Activated CD4-positive, alpha-beta T cell treated with anti-CD3 and anti-CD28 coated beads, Interleukin-2, amount 50 U/mL, for 4 hours (primary cell): ENCODE measurements at regions not wholly inside any gene's neighbourhood (a gene's known extent, or its start where the extent isn't known, plus 50 kb on each side); places are given as distances from the start of the nearest gene placed in this dataset.
"Not testable (repeated sequence)": the region's sequence is repeated elsewhere in the genome, so short reads cannot be mapped to it uniquely, and the experiment has no call there.

Experiments used
- DNase-seq, 2 experiments: peaks; one replicate each; pipeline ENCODE4 v3.0.0-alpha.2; 2020

DNA sequence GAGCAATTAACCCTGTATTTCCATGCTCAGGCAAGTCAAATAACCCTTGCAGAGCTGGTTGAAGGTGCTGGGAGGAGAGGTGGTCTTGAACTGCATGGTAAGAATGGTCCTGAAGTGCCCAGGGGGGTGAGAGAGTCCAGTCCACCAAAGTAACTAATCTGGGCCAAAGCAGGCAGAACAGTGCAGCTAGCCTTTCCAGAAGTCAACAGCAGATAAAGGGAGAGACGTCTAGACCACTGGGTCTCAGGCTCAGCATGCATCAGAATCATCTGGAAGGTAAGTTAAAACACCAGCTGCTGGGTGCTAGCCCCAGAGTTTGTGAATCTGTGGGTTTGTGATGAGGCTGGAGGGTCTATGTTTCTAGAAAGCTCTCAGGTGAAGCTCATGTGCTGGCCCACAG lies 232.3 kb upstream of the ECI2 start:
- DNase-seq: no peak

DNA sequence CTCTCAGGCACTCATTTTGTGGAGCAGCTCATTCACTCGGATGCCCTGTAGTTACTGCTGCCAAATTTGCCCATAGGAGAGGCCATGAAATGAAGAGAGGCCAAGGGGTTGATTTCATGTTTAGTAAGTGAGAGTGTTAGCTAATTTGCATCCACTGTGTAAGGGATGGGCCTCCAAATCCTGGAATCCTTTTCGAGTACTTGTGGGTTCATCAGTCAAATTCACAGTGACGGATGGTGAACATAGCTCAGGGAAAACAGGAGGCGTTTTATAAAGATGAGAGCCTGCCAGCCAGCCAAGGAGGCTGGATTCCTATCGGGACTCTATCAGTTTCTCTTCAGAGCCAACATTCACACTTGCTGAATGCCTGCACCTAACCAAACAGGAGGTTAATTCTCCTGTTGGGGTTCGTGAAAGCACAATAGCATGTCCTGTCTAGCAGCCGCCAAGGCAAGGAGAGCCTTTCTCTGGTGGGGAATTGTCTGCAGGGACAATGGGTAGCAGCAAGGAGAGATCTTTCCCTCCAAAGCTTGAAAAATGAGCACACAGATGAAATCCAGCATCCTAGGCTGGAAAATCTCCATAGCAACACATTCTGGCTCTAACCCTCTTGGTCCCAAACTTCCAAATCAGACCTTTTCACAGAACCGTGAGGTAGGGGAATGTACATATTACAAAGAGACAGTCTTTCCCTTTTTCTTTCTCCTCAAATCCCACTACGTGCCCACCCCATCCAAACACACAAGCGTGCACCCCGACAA lies 231.4 kb upstream of the ECI2 start:
- no peak for DNase-seq

DNA sequence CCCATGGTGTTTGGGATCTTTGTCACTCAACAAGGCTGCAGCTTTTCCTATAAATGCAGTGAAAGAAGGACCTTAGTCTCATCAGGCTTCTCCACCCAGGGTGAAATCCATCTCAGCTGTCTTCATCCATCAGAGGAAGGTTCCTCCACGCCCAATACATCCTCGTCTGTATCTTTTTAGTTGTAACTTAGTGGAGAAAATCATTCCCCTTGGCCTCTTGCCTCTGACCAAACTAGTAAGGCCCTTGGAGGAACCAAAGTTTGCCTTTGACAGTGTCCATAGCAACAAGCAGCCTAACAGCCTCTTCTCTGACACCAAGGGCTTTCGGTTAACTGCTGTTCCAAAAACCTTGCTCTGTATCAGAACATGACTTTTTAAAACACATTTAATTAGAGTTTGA lies 230.3 kb upstream of the ECI2 start:
- DNase-seq: no peak

DNA sequence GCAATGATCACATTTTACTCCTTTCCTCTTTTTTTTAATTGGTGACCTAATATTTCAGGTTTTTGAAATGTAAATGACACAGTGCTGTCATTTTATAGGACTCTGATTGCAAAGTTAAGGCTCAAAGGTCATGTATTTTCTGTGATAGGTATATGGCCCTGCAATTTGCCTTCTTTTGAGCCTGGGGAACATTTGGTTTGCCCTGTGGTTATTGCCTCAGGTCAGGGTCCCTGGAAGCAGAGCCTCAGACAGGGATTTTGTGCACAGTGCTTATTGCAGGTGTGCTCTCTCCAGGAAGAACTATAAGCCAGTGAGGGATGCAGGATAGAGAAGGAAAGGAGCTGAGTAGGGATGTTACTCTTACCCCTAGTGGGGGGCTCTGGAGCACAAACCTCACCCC lies 229.3 kb upstream of the ECI2 start:
- DNase-seq: no peak

DNA sequence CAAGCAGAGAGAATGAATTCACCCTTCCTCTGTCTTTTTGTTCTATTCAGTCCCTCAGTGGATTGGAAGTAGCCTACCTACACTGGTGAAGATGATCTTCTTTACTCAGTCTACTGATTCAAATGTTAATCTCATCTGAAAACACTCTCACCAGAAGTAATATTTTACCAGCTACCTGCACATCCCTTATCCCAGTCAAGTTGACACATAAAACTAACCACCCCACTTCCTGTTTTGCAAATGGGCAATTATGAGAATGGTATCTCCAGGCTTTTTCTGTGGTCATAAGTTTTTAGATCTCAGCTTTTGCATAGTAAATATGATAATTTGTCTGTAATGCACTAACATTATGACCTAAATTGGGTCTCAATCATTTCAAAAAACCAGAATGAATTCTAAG lies 228.8 kb upstream of the ECI2 start:
- no peak for DNase-seq

DNA sequence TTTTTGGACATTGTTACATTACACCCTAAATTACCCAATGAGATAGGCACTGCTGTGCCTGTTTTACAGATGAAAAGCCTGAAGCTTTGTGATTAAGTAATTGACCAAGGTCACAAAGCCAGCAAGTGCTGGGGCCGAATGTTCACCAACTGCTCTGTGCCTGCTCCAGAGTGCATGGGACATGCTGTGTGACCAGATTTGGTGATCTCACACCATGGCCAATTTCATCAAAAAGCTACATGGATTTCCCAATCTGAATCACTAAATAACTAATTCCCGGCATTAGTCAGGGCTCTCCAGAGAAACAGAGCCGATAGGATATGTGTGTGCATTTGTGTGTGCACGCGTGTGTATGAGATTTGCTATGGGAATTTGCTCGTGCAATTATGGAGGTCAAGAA lies 228.3 kb upstream of the ECI2 start:
- DNase-seq: no peak

DNA sequence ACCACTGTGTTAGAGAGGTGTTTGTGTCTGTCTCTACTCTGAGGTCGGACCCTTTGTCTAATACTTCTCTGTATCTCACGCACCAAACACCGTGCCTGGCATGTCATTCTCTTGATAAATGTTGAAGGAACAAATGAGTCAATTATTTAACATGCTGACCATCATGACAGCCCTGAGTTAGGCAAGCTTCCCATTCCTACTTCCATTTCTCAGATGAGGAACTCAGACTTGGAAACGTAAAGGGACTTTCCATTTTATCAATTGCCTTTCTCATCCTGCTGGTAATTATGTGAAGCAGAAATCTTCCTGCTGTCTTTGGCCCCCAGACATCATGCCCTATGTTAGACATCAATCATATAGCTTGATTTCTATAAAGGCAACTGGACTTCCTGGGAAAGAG lies 227.0 kb upstream of the ECI2 start:
- no peak for DNase-seq

DNA sequence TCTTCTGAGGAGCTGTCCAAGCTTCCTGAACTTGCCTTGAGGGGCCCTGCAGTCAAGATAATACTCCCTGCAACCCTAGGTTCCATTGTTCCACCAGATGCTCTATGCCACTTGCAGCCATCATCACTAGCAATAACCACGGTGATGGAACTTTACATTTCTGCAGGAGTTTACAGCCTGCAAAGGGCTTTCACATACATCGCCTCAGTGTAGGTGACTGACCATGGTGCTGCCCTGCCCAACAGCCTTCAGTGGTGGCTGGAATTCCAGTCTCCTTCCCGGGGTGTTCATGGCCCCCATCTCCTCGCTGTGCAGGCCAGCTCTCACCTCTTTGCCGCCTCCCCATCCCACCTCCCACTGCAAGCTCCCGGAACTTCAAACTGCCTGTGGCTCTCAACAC lies 225.5 kb upstream of the ECI2 start:
- DNase-seq: no peak

DNA sequence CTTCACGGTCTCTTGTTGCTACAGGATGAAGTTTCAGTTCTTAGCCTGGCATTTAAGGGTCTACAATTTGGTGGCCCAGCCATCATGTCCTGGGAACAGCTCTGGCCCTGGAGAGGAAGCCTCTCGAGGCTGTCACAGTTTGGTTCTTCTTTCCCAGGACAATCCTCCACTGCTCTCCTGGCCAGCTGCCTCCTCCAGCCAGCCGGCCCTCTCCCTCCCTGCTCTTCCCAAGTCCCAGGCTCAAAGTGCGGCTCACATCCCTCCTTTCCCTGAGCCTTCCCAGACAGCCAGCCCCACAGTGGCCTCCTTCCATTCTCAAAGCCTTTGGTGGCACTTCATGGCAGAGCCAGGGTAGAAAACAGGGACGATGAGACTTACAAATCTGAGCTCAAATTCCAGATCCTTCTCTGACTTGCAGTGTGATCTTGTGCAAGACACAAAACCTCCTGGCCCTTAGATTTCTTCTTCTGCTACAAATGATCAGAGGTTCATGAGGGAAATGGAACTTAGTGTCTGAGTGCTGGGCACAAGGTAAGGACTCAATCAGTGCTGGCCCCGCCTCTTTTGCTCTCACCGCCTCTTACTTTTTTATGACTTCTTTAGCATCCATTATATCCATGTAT lies 223.8 kb upstream of the ECI2 start:
- DNase-seq: no peak

DNA sequence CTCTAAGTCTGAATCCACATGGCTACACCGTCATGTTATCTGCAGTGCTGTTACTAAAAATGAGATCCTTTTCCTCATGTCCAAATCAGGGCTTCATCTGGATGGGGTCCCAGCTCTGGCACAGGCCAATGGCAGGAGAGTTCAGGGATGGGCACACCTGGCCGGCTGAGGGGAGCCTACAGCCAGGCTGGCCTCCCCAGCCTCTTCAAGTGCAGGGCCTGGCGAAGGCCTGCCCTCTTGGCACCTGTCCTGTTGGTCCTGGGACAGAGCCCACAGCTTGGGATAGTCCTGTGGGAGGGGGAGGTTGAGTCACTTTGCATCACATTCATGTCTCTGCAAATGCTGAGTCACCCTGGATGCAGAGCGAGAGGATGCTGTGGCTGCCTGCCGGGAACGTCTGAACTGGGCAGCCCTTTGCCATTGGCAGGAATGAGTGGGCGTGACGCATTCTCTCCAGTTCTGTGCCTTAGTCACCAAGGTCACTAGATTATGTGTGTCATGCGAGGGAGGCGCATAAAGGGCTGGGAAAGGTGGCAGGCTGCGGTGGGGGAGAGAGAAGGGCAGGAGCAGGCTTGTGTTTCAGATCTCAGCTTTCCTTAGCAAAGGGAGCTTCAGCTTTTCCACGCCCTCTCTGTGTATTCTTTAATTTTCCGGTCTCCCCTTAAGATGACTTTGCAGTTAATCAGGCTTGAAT lies 223.2 kb upstream of the ECI2 start:
- DNase-seq: no peak

DNA sequence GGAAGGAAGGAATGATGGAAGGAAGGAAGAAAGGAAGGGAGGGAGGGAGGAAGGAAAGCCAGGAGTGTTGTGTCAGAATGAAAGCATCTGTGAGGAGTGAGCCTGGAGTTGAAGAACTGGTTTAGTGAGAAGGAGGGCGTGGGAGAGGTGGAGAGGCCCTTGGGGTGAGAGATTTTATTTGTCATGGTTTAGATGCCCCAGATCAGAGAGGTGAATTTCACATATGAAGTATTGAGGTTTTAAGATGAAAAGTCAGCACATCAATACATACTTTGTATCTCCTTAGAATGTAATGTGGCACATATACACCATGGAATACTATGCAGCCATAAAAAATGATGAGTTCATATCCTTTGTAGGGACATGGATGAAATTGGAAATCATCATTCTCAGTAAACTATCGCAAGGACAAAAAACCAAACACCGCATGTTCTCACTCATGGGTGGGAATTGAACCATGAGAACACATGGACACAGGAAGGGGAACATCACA lies 222.3 kb upstream of the ECI2 start:
- DNase-seq: not testable (repeated sequence)

DNA sequence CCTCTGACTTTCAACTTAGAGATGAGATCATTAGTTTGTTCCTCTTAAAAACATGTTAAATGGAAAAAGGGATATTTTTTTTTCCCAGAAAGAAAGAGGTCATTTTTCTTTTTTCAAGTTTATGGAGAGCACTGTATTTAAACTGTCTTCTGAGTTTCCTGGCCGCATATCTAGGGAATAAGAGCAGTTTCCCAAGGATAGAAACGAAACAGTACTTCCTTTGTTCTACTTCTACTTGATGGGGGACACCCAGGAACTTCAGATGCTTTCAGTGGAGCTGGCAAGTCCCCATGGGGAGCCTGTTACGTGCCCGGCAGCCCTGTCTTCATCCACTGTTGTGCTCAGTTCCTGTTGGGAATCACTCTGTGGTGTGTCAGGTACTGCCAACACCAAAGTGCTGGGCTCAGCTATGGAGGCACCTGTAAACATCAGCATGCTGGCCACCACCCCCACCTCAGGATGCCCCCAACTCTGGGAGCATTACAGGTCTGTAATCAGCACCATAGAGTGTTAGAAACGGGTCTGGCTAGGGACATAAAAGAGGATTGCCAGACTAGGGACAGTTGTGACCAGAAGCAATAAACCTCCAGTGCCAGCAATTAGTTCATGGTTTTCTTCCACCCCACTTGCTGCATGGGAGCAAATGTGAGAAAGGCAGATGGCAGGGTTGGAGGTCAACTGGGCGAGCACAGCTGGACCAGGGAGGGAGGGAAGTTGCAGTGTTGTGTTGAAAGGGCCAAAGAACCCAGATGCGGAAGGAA lies 221.7 kb upstream of the ECI2 start:
- DNase-seq: no peak

DNA sequence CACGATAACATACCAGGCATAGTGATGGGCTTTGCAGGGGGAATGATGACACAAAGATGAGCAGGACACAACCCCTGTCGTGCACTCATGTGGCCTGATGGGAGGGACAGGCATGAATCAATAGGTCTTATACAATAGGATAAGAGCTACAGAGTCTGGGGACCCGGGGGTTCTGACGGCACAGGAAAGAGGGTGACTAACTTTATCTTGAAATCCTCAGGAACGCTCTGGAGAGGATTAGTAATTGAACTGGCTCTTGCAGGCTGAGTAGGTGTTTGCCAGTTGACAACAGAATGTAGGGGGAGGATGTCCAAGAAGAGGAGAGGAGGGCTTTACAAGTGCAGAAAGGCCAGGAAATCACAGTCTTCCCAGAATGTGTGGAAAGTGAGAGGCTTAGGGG lies 219.9 kb upstream of the ECI2 start:
- no peak for DNase-seq

DNA sequence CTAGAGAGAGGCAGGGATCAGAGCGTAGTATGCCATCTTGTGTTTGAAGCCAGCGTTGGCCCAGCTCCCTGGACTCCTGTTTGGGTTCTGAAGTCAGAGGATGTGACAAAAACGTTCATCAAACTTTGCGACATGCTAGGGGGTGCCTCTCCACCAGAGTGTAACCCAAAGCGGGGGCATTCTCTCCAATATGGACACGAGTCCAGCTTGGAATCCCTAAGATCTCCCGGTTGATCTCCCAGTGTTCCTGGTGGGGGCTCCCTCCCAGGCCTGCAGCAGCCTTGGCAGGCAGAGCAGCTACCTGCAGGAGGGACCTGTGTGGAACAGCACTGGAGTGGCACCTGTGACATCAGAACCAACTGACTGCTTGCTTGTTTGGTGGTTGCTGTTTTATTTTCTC lies 218.8 kb upstream of the ECI2 start:
- DNase-seq: no peak

DNA sequence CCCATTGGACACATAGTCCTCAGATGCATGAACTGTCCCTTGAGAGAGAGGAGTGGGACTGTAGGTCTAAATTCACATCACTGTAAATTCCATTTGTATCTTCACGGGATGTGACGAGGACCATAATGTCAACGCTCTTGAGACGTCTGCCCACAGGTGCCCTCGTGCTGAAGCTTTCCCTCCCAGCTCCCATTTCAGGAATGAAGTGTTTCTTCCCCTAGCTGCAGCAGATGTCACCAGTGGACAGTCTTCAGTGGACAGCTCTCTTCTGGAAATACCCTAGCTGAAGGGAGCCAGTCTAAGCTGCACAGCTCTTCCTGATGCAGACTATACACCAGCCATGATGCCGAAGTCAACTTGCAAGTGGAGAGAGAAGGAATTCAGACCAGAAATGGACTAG lies 217.4 kb upstream of the ECI2 start:
- no peak for DNase-seq

DNA sequence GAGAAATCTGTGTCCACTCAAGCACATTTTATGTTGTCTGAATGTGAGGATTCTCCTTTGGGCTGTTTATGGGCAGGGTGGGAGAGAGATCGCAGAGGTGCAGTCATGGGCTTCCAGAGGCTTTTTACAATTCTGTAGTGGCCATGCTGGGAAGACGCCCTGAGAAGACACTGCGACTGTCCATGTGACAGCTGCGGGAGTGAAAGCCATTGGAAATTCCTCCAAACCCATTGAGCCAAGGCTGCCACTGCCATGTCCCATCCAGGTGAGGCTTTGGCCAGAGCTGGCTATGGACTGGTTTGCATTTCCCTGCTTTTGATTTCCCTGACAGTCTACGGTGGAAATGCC lies 216.9 kb upstream of the ECI2 start:
- no peak for DNase-seq

DNA sequence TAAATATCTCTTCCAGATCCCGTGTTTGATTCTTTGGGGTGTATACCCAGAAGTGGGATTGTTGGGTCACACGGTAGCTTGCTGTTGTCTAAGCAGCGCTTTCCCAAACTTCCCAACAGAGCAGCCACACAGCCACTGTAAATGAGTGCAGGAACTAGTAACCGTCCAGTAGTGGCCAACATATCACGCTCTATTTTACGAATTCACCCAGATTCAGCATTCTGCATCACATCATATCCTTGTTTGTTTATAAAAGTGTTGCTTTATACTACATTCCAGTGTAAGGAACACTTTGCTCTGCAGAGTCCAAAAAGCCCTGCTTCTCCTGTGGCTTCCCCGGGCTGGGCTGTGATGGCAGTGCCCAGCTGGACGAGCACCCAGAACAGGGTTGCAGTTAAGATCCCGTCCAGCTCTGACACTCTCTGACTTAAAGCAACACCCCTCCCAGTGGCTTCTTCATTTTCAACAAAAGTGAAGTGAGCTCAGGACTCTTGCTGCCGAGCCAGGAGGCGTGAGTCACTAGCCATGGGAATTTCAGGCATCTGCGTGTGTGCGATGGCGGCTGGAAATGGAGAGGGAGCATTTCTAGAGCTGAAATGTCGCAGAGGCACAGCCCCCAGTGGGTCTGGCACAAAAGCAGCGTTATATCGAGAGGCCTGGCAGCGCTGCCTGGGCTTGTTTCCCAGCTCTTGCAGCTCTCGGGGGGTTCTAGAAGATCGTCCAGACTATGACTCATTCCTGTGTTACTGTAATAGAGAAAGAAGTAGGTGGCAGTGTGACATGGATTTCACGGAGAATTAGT lies 216.3 kb upstream of the ECI2 start:
- DNase-seq: no peak

DNA sequence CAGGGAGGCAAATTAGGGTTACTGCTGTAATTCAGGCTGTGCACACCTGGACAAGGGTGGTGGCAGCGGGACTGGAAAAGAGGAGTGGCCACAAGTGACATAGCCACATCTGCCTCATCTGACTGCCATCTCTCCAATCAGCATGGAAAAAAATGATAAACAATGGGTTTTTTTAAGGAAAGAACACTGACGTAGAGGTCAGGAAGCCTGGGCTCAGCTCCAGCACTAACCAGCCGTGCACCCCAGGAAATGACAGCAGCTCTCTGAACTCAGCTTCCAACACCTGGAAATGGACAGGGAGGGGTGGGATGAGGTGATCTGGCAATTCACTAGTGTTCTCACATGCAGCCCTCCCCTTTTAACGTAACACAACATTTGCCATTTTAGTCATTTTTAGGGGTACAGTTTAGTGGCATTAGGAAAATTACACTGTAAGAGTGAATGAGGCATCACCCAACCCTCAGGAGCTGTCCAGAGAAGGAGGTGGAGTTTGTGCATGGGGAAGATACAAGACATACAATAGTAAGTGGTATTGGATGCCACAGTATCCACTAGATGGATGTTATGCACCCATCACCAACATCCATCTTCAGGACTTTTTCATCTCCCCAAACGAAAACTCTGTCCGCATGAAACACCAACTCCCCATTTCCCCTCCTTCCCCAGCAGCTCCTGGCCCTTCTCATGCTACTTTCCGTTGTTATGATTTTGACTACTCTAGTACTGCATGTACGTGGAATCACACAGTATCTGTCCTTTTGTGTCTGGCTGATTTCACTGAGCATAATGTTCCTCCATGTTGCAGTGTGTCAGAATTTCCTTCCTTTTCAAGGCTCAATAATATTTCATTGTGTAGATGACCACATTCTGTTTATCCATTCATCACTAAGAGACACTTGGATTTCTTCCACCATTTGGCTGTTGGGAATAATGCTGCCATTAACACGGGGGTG lies 215.5 kb upstream of the ECI2 start:
- no peak for DNase-seq

DNA sequence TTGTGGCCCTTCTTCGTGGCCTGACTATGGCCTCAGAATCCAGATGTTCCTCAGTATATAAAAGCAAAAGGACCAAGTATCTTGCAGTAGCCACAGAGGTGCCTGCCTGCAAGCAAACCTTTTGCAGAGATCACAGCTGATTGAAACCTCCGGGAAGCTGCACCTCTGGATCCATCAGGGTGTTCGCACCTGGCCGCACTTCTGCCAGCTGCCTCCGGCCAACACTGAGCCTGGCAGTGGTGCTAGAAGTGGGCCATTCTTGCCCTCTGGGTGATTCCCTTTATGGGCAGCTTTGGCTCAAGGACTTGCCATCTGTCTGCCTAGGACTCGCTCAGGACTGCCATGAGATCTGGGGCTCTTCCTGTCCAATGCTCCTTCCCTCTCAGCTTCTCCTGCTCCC lies 214.6 kb upstream of the ECI2 start:
- DNase-seq: no peak

DNA sequence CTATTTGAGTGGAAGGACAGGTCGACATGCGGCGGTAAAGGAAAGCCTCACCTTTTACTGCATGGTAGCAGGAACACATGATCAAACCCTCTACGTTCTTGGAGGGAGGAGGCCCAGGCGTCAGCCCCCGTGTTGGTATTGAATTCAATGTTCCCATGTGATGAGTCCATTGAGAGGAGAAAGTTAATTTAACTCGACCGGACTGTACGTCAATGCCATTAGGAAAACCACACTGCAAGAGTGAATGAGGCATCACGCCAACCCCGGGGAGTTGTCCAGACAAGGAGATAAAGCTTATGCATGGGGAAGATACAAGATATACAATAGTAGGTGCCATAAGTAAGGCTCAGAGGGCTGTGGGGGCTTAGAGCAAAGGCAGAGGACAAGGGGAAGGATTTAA lies 213.9 kb upstream of the ECI2 start:
- no peak for DNase-seq

DNA sequence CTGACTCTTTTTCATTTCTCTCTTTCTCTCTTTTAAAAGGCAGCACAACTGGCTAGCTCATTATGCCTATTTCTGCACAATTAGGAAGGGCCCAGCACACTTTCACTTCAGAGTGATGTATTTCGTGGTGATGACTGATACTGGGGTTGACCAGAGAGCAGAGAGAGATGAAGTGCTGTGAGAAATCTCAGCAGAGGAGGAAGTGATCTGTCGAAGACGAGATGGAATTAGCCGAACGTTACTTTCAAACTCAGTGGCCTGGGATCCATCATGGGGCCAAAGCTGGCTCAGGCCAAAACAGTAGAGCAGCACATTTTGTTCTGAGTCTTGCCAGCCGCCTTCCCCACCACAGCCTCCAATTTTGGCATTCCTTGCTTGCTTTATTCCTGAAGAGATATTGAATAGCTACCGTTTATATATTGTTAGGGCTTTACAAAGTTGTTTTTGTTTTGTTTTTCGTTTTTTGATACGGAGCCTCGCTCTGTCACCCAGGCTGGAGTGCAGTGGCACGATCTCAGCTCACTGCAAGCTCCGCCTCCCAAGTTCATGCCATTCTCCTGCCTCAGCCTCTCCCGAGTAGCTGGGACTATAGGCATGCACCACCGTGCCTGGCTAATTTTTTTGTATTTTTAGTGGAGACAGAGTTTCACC lies 213.2 kb upstream of the ECI2 start:
- no peak for DNase-seq
